OCI-LY7 (cell line): ENCODE measurements at regions not wholly inside any gene's neighbourhood (a gene's known extent, or its start where the extent isn't known, plus 50 kb on each side); places are given as distances from the start of the nearest gene placed in this dataset.

Experiments used
- BruUV-seq: library from RNA; stranded (reverse); fragments of 400-500 nt; replicated peaks from 2 replicates; lab custom pipeline; 2021; lab: Mats Ljungman, UMichigan
- CTCF ChIA-PET: fragments of 300-600 bp; sonication (Branson Sonifier 250); formaldehyde crosslinking; loops from one replicate; lab custom pipeline; 2022; ENCODE audit warnings: antibody characterized with exemption; ENCODE audit not compliant: unreplicated experiment; lab: Charles Lee
- POLR2A ChIA-PET: fragments of 300-600 bp; sonication (Branson Sonifier 250); formaldehyde crosslinking; loops from one replicate; lab custom pipeline; 2022; ENCODE audit warnings: antibody characterized with exemption; lab: Charles Lee
- DNase-seq: peaks from one replicate; pipeline ENCODE4 v3.0.0-alpha.2; 2015; ENCODE audit warnings: low spot score
- H2AFZ ChIP-seq: fragments of 200-600 bp; sonication (generic), shearing (Covaris generic); 2 replicates; pipeline ENCODE4 v1.6.1; 2014; ENCODE audit warnings: mild to moderate bottlenecking, antibody characterized with exemption, low read length, moderate library complexity
- H3K27ac ChIP-seq: fragments of 200-600 bp; sonication (generic); 2 replicates; pipeline ENCODE4 v1.5.1; 2014; ENCODE audit warnings: mixed run types, low read depth, mild to moderate bottlenecking, moderate library complexity, low read length, inconsistent platforms; ENCODE audit not compliant: poor library complexity, severe bottlenecking
- H3K36me3 ChIP-seq: fragments of 200-600 bp; sonication (generic); 2 replicates; pipeline ENCODE4 v1.6.1; 2014; ENCODE audit warnings: mild to moderate bottlenecking, antibody characterized with exemption, low read length, moderate library complexity, mixed read lengths; ENCODE audit not compliant: insufficient read depth
- H3K4me1 ChIP-seq: fragments of 200-600 bp; sonication (generic); 2 replicates; pipeline ENCODE4 v1.5.1; 2014; ENCODE audit warnings: mild to moderate bottlenecking, low read length; ENCODE audit not compliant: insufficient read depth, poor library complexity, severe bottlenecking
- H3K4me2 ChIP-seq: fragments of 200-600 bp; sonication (generic); 2 replicates; pipeline ENCODE4 v1.6.1; 2014; ENCODE audit warnings: mild to moderate bottlenecking, low read length
- H3K4me3 ChIP-seq: fragments of 200-600 bp; sonication (generic); 2 replicates; pipeline ENCODE4 v1.5.1; 2014; ENCODE audit warnings: mild to moderate bottlenecking, low read depth, low read length; ENCODE audit not compliant: poor library complexity, severe bottlenecking
- H3K79me2 ChIP-seq: fragments of 200-600 bp; sonication (generic); 2 replicates; pipeline ENCODE4 v1.6.1; 2016; ENCODE audit warnings: low read depth, mild to moderate bottlenecking, low read length, moderate library complexity, mixed read lengths; ENCODE audit not compliant: insufficient read depth
- H3K9me2 ChIP-seq: fragments of 200-600 bp; sonication (generic); 2 replicates; pipeline ENCODE4 v1.6.1; 2016; ENCODE audit warnings: mild to moderate bottlenecking, low read length, mixed read lengths; ENCODE audit not compliant: insufficient read depth
- H3K9me3 ChIP-seq: fragments of 200-600 bp; sonication (generic); 2 replicates; pipeline ENCODE4 v1.6.1; 2014; ENCODE audit warnings: mild to moderate bottlenecking, mixed run types, low read length, mixed read lengths
- H4K20me1 ChIP-seq: fragments of 200-600 bp; sonication (generic); 2 replicates; pipeline ENCODE4 v1.6.1; 2014; ENCODE audit warnings: mild to moderate bottlenecking, antibody characterized with exemption, low read length, moderate library complexity, mixed read lengths; ENCODE audit not compliant: insufficient read depth
- CTCF ChIP-seq: fragments of 200-600 bp; sonication (generic); conservative IDR thresholded peaks from 2 replicates; pipeline ENCODE4 v1.5.1; 2014; ENCODE audit warnings: mild to moderate bottlenecking, antibody characterized with exemption, low read length, moderate library complexity, mixed read lengths
- EZH2phosphoT487 ChIP-seq: fragments of 200-600 bp; sonication (generic); IDR thresholded peaks from 2 replicates; pipeline ENCODE4 v1.6.1; 2018; ENCODE audit warnings: low read depth, borderline replicate concordance, mild to moderate bottlenecking, mixed run types, antibody characterized with exemption, low read length, moderate library complexity, mixed read lengths
- intact Hi-C: fragments of 100-400 bp; cut with micrococcal nuclease; formaldehyde crosslinking; loops from one replicate; pipeline ENCODE4 v1.10.0; 2022; ENCODE audit not compliant: unreplicated experiment

DNA sequence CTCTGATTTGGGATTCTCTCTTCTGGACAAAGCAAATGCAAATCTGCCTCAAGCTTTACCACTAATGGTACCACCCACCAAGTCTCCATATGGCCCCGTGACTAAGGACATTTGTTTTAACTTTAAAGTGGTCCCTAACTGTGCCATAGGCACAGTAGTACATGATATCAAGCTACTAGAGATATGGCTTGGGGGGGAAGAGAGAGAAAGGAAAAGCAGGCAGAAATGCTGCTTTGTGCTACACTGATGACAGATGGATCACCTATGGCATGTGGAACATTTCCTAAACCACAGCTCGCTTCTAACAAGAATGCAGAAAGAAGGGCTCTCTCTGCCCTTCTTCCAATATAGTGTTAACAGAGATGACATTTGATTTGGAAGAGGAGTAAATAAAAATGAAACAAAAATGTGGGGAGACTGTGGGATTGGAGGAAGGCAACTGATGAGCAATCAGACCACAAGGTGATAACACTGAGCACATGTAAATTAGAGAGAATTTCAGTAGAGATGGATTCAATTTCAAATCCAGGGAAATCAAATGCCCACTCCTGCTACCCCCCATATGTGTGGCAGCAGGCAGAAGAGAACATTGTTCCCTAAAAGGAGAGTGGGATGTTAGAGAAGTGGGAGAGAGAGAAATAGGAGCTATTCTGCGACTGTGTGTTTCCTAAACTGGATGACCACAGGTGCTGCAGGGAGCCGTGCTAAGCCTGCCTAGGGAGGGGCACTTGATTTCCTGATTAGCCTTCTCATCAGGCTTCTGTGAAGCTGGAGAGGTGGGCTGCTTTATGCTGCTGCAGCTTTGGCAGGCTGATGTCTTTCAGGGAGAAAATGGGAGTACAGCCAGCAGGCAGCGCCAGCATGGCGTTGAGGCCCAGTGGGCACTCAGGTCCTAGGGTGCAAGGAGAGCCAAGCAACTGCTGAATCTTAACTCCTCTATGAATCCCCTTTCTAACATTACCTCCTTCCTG lies 75.3 kb downstream of the ZNF648 start:
- Histone ChIP-seq H3K9me2 (no peaks in the 10 kb centered on the region), H3K79me2 (no peaks in the 10 kb centered on the region), H2AFZ (no peak overlapping the region), H3K27ac (no peak overlapping the region), H3K4me1 (no peaks in the 10 kb centered on the region), H3K36me3 (no peaks in the 10 kb centered on the region), H3K4me3 (no peak overlapping the region), H3K9me3 (no peaks in the 10 kb centered on the region), H4K20me1 (no peaks in the 10 kb centered on the region), H3K4me2 (no peak overlapping the region)
- CTCF ChIA-PET, result no interaction called here
- intact Hi-C loops, result no loop called here
- no peak for DNase-seq
- POLR2A ChIA-PET, result interaction anchor here (0.5 kb wide), 1 partner anchor 492 kb away, joined by 3 read pairs; no protein-coding TSS in a partner anchor
- TF ChIP-seq CTCF, result no peak
- no TSS peak for BruUV-seq

- H2AFZ ChIP-seq, result no peak overlapping the region
- H3K9me3 ChIP-seq, result no peaks in the 10 kb centered on the region
- POLR2A ChIA-PET, result no interaction called here
- H4K20me1 ChIP-seq, result no peaks in the 10 kb centered on the region
- no peak for TF ChIP-seq EZH2phosphoT487
- no peak for TF ChIP-seq CTCF
- H3K4me2 ChIP-seq, result no peak overlapping the region
- BruUV-seq, result no TSS peak
- H3K4me1 ChIP-seq, result no peaks in the 10 kb centered on the region
- H3K79me2 ChIP-seq, result no peaks in the 10 kb centered on the region
- no peak for DNase-seq
- intact Hi-C loops, result no loop called here
- H3K27ac ChIP-seq, result no peak overlapping the region
- no peaks in the 10 kb centered on the region for H3K9me2 ChIP-seq
- no peaks in the 10 kb centered on the region for H3K36me3 ChIP-seq
- CTCF ChIA-PET, result no interaction called here
- no peak overlapping the region for H3K4me3 ChIP-seq
These were observed 76.2 kb downstream of the ZNF648 start for GRCh38 chr1:181985281-181985680.

DNA sequence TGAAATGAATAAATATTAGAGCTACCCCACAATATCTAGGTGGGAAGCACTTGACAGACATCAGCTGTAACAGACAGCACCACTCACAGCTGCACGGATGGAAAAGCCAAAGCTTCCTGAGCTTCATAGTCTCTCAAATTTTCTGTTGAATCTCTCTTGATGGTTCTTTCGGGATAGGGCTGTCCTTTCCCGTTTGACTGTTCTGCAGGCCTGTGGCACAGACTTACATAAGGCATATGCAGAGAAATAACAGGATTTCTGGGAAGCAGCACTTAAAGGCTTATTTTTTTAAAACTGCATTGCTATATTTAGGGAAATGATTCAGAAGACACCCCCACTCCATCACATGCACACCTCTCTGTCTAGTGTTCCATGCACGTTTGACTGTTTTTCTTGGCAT lies 77.5 kb downstream of the ZNF648 start:
- no peaks in the 10 kb centered on the region for H3K79me2 ChIP-seq
- H3K4me3 ChIP-seq, result no peak overlapping the region
- DNase-seq, result no peak
- H3K36me3 ChIP-seq, result no peaks in the 10 kb centered on the region
- BruUV-seq, result no TSS peak
- ChIA-PET POLR2A (interaction anchor here (1.4 kb wide), 1 partner anchor 9 kb away, joined by 3 read pairs; no protein-coding TSS in a partner anchor), CTCF (no interaction called here)
- no peak overlapping the region for H3K27ac ChIP-seq
- intact Hi-C loops, result no loop called here
- no peaks in the 10 kb centered on the region for H3K4me1 ChIP-seq
- H3K9me2 ChIP-seq, result no peaks in the 10 kb centered on the region
- no peak overlapping the region for H3K4me2 ChIP-seq
- no peaks in the 10 kb centered on the region for H3K9me3 ChIP-seq
- no peaks in the 10 kb centered on the region for H4K20me1 ChIP-seq
- H2AFZ ChIP-seq, result no peak overlapping the region
- TF ChIP-seq EZH2phosphoT487, result no peak
- TF ChIP-seq CTCF, result no peak
